NCI-H2171 (cell line): ENCODE measurements at regions not wholly inside any gene's neighbourhood (a gene's known extent, or its start where the extent isn't known, plus 50 kb on each side); places are given as distances from the start of the nearest gene placed in this dataset.
"Not testable (repeated sequence)": the region's sequence is repeated elsewhere in the genome, so short reads cannot be mapped to it uniquely, and the experiment has no call there.

ENCODE experiments used
- DNase-seq: peaks from one replicate; lab custom pipeline; 2025; lab: John Stamatoyannopoulos, UW

DNA sequence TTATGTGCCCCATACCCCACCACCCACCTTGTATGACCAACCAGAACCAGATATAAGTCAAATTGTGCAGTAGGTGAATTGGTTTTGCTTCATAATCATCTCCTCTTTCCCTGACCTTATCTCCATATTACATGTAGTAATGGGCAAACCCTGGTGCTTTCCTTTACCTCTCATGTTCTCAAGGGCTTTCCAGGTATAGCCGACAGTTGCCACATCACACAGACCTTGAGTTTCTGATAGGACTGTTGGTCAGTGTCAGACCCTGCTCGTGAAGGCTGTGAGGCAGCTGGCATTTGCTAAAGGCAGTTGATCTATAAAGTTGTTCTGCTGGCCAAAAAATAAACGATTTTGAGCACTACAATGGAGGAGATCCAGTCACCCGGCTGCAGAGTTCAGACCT lies 145.9 kb downstream of the ALX1 start:
- no peak for DNase-seq

- DNase-seq, result not testable (repeated sequence)
Measured at GRCh38 chr12:85433148-85433547, 153.1 kb downstream of the ALX1 start.

DNA sequence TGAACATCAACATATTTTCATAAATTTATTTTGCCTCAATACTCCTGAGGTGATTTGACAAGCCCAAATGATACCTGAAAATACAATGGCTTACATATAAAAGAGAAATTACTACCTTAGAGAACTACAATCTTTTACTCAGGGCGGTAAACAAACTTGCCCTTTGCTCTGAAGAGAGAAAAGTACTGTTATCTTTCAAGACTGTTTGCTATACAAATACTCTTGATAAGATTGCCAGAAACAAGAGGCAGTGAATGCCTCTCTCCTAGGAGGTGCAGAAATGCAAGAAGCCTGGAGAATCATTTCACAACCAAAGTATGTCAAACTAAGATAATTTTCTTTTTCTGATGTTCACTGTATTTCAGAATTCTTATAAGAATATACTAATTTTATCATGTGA lies 160.3 kb downstream of the ALX1 start:
- no peak for DNase-seq

- DNase-seq, result no peak
Measured at GRCh38 chr12:85441025-85441424, 161.0 kb downstream of the ALX1 start.

DNA sequence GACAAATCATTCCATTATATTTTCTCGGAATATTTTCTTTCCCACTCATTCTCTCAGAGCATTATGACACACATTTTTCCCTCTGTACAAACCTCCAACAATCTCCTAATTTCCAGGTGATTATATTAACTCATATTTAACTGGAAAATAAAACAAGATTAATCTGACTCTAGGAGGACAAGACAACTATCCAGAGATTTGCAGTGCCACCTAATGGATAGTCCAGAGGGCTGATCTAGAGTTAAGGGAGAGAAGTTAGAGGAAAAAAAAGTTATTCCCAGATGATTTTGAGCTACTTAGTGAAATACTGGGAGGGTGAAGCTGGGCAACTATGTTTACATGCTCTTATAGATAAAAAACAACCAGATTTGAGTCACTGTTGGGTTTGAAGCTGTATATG lies 161.7 kb downstream of the ALX1 start:
- DNase-seq, result no peak

- no peak for DNase-seq
Measured at GRCh38 chr12:85445060-85445938, 165.3 kb downstream of the ALX1 start.

DNA sequence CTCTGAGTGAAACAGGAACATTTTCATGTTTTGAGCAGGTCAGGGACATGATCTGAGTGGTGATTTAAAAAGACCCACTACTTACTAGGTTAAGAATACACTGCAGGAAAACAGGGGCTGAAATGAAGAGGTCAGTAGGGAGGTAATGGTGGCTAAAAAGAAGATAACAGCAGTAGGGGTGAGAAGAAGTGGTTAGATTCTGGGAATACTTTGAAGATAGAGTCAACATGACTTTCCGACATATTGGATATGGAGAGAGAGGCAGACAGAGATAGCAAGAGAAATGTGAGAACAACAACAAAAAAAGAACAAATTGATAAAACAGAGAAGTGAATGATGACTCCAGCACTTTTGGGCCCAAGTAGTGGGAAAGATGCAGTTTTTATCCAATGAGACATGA lies 168.0 kb downstream of the ALX1 start:
- DNase-seq, result no peak

DNA sequence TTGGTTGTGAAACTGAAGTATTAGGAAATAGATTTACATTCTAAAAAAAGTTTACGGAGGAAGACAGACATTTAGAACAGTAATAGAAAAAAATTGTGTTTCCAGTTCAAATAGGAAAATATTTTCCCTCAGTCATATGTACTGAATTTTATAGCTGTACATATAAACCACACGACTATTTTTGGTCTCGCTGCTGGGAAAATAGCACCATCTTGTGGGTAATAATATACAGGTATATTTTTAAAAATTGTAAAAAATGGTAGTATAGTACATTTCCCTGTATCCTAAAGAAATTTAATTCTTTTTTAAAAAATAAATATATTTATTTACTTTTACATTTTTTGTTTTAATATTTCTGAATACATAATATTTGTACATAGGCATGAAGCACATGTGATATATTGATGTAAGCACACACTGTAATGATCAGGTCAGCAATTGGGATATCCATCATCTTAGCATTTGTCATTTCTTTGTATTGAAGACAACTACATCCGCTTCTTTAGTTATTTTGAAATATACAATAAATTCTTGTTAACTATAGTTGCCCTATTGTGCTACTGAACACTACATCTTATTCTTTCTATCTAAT lies 168.6 kb downstream of the ALX1 start:
- no peak for DNase-seq

GRCh38 chr12:85457016-85457415 lies 177.0 kb downstream of the ALX1 start:
- DNase-seq, result no peak

GRCh38 chr12:85461127-85461526 lies 181.1 kb downstream of the ALX1 start:
- no peak for DNase-seq

DNA sequence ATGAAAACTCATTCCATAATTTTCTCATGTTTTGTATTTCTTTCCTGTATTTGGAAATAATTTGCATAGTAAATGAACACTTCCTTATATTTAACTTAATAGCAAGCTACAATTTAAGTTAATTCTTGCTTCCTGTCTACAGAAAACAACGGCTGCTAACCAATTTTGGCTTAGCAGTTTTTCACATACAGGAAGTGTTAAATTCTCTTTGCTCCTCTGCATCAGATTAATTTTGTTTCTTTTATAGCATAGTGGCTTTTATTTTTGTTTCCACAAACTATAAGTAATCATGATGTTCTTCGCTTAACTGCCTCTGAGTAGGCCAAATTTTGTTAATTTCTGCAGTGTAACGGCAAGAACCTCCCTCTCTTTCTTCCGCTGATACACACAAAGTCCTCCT lies 182.9 kb downstream of the ALX1 start:
- no peak for DNase-seq

GRCh38 chr12:85466890-85467289 lies 186.9 kb downstream of the ALX1 start:
- no peak for DNase-seq

DNA sequence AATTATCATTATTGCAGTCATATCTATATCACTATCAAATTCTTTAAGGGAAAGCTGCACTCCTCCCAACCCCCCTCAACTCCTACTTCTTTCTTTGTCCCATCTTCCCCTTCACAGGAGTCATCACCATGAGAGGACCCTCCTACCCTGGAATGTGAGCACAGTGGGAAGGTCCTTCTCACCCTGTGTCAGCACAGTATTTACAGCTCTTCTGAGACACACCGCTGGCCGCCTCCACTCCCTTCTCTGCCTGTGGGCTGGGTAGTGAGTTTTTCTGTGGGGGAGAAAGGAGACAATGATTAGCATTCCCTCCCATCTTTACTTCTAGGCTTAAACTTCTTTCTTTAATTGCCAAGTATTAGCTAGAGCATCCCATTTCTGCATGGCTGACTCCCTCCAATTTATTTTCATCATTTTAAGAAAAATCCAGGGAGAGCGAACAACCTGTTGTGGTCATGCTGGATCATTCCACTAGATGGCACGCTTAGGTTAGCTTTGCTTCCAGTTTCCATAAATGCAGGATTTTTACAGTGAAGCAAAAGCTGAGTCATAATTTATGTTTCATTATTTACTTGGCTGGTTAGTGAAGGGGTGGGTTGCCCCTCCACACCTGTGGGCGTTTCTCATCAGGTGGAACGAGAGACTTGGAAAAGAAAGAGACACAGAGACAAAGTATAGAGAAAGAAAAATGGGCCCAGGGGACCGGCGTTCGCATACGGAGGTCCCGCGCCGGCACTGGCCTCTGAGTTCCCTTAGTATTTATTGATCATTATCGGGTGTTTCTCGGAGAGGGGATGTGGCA lies 188.5 kb downstream of the ALX1 start:
- no peak for DNase-seq

GRCh38 chr12:85469158-85470086 lies 189.4 kb downstream of the ALX1 start:
- not testable (repeated sequence) for DNase-seq

- DNase-seq, result not testable (repeated sequence)
Measured at GRCh38 chr12:85475277-85475676, 195.3 kb downstream of the ALX1 start.

- DNase-seq, result no peak
Measured at GRCh38 chr12:85476756-85477155, 196.7 kb downstream of the ALX1 start.

DNA sequence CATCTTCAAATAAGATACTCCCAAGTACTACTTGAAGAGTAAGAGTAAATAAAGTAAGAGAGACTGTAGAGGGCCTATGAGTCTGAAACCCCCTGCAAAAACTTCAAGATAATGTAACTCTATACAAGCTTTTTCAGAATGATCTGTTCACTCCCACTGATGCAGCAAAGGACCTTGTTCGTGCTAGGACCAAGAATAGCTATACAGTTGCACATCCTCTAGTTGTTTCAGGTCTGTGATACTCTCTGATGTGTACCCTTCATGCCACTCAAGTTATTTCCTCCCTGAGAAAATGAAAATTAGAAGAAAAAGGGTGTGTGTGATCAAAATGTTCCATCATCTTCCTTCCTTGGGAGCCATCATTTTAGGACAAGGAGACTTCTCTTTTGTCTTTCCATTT lies 204.4 kb downstream of the ALX1 start:
- no peak for DNase-seq

GRCh38 chr12:85489194-85489593 lies 209.2 kb downstream of the ALX1 start:
- DNase-seq, result no peak

GRCh38 chr12:85504164-85504563 lies 224.1 kb downstream of the ALX1 start:
- no peak for DNase-seq

- no peak for DNase-seq
Measured at GRCh38 chr12:85504624-85505023, 224.6 kb downstream of the ALX1 start.

DNA sequence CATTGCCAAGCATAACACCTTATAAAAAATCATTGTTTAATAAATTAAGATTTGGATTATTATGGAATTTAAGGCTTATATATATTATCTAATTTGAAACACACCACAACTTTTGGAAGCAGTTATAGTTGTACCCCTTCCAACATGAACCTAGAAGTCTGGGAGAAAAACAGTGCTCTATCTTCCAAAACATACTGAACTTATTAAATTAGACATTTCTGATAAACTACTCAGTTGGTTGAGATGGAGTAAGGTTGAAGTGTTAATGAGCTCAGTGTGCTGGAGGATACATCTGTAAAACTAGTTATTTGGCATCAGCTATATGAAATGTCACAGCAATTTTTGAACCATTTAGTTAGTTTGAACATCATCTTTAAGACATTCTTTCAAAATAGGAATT lies 227.4 kb downstream of the ALX1 start:
- DNase-seq, result no peak
